Sigmoid colon (tissue), 4 donors: ENCODE measurements at regions not wholly inside any gene's neighbourhood (a gene's known extent, or its start where the extent isn't known, plus 50 kb on each side); places are given as distances from the start of the nearest gene placed in this dataset.

Experiments used
- EP300 ChIP-seq, 4 donors: sonication (generic); formaldehyde crosslinking; IDR thresholded peaks; one replicate each; pipeline ENCODE4 v1.6.1; 2017; ENCODE audit warnings: antibody characterized with exemption in 4 of 4
- POLR2AphosphoS5 ChIP-seq, 4 donors: sonication (generic); formaldehyde crosslinking; IDR thresholded peaks; one replicate each; pipeline ENCODE4 v1.6.1; 2017; ENCODE audit warnings: antibody characterized with exemption in 4 of 4
- TF ChIP-seq, protein P1 (sequence below), 4 experiments: fragments of 450-650 bp in 3 of 4; fragments of 200-600 bp in 1 of 4; IDR thresholded peaks; one replicate each; pipeline ENCODE4 v1.5.1; 2016 to 2019; ENCODE audit warnings: antibody characterized with exemption in 4 of 4, mild to moderate bottlenecking in 3 of 4, moderate library complexity in 2 of 4

DNA sequence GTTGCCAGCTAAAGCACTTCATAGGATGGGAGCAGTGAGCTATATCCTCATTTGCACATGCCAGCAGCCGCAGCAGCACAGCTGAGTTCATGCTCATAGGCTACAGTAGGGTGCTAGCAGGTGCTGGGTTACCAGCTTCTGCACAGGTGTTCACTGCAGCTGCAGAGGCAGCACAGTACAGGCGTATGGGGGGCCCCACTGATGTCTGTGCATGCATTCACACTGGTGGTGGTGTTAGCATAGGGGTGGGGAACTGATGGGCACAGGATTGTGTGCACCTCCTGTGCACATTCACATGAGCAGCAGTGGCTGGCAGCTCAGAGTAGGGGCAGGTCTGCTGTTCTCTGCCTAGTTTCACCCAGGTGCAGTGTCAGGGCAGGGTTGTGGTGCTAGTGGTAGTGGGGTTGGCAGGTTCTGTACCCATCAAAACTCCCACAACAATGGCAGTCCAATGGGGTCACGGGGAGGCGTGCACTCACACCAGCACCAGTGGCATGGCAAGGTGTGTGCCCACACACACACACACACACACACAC is 58.9 kb upstream of the IRAK1BP1 start:
- TF ChIP-seq POLR2AphosphoS5 (IDR thresholded peaks at IDR 0.05) (no peak), EP300 (IDR thresholded peaks at IDR 0.05) (no peak)
- TF ChIP-seq, protein P1, sequence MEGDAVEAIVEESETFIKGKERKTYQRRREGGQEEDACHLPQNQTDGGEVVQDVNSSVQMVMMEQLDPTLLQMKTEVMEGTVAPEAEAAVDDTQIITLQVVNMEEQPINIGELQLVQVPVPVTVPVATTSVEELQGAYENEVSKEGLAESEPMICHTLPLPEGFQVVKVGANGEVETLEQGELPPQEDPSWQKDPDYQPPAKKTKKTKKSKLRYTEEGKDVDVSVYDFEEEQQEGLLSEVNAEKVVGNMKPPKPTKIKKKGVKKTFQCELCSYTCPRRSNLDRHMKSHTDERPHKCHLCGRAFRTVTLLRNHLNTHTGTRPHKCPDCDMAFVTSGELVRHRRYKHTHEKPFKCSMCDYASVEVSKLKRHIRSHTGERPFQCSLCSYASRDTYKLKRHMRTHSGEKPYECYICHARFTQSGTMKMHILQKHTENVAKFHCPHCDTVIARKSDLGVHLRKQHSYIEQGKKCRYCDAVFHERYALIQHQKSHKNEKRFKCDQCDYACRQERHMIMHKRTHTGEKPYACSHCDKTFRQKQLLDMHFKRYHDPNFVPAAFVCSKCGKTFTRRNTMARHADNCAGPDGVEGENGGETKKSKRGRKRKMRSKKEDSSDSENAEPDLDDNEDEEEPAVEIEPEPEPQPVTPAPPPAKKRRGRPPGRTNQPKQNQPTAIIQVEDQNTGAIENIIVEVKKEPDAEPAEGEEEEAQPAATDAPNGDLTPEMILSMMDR (IDR thresholded peaks at IDR 0.05), result no peak
